Hippocampal formation (tissue), 2 donors: ENCODE measurements at regions not wholly inside any gene's neighbourhood (a gene's known extent, or its start where the extent isn't known, plus 50 kb on each side); places are given as distances from the start of the nearest gene placed in this dataset.
"Not testable (repeated sequence)": the region's sequence is repeated elsewhere in the genome, so short reads cannot be mapped to it uniquely, and the experiment has no call there.

Source experiments
- DNase-seq, 2 donors: peaks; one replicate each; lab custom pipeline; 2025; lab: John Stamatoyannopoulos, UW

- DNase-seq, result no peak
Observed at GRCh38 chr4:32689518-32689917, 1969.3 kb downstream of the PCDH7 start.

DNA sequence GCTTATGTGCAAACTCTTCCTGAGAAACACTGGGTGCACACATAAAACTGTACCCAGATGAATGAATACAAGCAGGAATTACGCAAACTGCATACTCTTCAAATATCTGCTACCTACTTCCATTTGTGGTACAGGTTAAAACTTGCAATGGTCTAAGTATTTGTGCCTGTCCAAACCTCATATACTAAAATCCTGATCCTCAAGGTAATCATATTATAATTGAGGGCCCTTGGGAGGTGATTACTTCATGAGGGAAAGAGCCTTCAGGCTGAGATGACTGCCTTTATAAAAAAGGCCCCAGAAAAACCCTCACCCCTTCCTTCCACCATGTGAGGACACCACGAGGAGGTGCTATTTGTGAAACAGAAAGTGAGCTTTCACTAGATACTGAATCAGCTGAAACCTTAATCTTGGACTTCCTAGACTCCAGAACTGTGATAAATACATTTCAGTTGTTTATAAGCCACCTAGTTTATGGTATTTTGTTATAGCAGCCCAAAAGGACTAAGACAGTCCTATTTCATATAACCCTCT lies 1977.2 kb downstream of the PCDH7 start:
- no peak for DNase-seq

- no peak for DNase-seq
Observed at GRCh38 chr4:32700838-32701237, 1980.7 kb downstream of the PCDH7 start.

GRCh38 chr4:32706893-32707292 lies 1986.7 kb downstream of the PCDH7 start:
- no peak for DNase-seq

DNA sequence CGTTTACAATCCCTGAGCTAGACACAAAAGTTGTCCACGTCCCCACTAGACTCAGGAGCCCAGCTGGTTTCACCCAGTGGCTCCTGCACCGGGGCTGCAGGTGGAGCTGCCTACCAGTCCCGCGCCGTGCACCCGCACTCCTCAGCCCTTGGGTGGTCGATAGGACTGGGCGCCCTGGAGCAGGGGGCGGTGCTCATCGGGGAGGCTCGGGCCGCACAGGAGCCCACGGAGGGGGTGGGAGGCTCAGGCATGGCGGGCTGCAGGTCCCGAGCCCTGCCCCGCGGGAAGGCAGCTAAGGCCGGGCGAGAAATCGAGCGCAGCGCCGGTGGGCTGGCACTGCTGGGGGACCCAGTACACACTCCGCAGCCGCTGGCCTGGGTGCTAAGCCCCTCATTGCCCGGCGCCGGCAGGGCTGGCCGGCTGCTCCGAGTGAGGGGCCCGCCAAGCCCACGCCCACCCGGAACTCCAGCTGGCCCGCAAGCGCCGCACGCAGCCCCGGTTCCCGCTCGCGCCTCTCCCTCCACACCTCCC lies 1996.0 kb downstream of the PCDH7 start:
- DNase-seq, result not testable (repeated sequence)

DNA sequence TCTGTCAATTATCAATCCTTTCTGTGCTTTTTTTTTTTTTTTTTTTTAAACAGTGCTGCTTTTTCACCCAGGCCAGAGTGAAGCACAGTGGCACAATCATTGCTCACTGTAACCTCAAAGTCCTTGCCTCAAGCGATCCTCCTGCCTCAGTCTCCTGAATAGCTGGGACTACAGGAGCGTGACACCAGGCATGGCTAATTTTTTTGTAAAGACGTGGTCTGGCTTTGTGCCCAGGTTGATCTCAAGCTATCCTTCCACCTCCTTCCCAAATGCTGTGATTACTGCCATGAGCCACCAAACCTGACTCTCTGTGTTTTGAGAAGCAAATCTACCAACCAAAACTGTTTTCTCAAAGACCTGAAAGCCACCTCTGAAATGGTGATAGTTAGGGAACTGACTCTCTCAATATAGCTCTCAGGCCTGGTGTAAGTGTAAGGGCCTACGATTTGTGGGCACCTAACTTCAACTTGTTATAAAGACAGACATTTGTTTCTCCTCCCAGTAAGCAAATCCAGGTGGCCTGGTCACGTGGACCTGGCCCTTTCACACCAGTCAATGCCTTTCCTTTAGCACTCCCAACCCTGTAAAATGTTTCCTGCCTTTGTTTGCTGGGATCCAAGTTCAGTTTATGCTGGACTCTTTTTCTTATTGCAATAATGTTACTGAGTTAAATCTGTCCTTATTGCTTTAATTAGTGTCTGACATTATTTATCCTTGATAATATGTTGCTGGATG lies 2015.9 kb downstream of the PCDH7 start:
- no peak for DNase-seq

- no peak for DNase-seq
Observed at GRCh38 chr4:32744211-32744610, 2024.0 kb downstream of the PCDH7 start.

GRCh38 chr4:32745351-32745750 lies 2025.2 kb downstream of the PCDH7 start:
- DNase-seq, result peak in 1 of 2 donors; percentile 27

DNA sequence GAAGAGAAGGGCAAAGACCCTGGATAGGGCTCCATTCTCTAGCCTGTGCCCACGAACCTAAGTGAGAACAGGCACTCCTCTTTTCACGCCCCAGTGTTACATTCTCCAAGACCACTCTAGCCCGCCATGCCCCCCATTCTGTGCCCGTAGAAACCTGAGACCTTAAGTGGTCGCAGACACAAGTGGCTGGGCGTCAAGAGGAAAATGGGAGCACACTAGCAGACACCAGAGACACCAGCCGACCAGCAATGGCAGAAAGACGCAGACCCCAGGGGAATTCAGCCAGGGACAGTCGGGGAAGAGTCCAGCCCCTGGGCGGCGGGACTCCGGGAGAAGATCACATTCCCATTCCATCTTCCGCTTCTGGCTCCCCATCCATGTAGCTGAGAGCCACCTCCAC lies 2027.9 kb downstream of the PCDH7 start:
- no peak for DNase-seq

DNA sequence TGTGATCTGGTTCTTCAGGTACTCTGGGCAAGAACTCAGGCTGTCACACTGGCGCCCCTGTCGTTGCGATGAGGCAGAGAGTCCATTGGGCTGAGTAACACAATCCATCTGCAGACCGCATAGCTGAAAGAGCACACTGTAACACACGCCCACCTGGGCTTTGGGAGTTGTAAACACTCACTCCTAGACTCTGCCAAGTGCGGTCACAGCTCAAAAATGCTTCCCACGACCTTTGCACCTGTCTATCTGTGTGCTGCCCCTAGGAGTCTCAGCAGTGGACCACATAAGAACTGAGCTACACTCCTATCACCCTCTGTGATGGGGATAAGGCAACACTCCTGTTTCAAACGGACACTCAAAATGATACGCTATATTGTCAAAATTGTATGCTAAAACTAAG lies 2028.3 kb downstream of the PCDH7 start:
- no peak for DNase-seq

GRCh38 chr4:32752962-32753361 lies 2032.8 kb downstream of the PCDH7 start:
- no peak for DNase-seq

DNA sequence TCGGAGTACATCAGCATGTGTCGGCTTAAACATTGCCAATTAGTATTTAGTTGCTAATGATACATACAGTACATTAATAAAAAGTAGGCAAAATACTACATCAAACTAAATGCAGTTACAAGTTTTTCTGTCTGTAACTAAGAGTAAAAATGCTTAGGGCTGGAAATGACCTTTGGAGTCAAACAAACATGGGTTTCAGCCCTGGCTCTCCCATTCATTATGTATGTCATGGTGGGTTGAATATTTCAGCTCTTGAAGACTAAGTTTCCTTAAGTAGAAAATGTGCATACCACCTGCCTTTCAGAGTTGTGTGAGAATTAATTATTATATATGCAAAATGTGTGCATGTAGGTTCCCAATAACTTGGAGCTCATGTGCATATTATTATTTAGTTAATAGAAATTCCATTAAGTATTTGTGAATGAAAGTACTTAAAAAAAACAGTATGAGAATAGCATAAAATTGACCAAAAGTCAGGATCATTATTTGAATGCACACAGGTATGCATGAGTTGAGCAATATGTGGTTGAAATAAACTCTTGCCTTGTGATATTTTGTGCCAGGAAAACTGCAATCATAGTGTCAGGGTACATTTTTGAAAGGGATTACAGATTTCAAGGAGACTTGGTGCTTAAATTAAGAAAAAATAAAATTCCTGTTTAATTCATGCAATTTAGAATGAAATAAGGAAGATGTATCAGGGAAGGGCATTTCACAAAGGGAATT lies 2048.7 kb downstream of the PCDH7 start:
- DNase-seq, result no peak

GRCh38 chr4:32771491-32771890 lies 2051.3 kb downstream of the PCDH7 start:
- no peak for DNase-seq

DNA sequence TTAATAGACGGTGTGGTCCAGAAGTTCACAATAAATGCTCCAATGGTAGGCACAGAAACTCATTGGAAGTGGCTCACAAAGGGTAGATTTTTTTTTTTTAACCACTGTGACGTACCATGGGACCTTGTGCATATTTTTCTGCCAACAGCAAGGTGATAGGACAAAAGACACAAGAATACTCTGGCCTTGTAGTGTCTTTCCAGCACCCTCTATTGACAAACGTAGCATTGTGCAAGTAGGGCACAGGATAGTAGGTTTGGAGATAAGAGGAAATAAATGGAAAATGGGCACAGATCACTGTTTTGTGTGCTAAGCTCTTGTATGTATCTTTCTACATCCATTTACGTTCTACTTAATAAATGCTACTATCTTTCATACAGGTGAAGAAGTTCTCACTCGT lies 2054.9 kb downstream of the PCDH7 start:
- peak in 1 of 2 donors; percentile 19 for DNase-seq

- no peak for DNase-seq
Observed at GRCh38 chr4:32776435-32777203, 2056.4 kb downstream of the PCDH7 start.

DNA sequence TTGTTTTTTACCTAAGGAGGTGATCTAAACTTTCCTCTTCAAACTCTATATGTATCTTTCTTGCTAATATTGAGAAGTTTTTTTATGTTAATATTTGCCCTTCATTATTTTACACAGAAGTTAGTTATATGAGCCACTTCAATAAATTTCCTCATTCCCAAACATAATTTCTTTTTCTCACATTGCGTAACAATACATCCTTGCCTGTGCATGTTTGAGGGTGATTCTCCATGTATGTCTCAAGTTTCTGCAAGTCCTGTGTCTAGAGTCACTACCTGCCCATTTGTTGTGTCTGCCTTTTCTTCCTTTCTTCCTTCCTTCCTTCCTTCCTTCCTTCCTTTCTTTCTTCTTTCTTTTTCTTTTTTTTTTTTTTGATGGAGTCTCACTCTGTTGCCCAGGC lies 2057.9 kb downstream of the PCDH7 start:
- DNase-seq, result no peak

DNA sequence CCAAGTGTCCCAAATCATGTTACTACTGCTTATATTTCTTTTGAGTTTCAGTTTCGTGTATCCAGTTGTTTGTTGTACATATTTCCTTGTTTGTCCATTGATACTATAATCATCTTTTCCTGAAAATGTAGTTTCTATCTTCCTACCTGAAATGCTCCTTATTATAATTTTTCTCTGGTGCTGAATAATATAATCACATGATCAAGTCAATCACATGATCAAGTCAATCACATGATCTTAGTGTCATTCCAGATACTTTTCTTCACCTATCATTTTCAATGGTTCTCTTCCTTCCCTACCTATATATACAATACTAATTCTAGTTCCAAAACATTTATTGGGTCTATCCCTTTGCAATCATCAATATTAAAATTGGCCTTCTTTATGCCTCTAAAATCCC lies 2058.8 kb downstream of the PCDH7 start:
- no peak for DNase-seq

DNA sequence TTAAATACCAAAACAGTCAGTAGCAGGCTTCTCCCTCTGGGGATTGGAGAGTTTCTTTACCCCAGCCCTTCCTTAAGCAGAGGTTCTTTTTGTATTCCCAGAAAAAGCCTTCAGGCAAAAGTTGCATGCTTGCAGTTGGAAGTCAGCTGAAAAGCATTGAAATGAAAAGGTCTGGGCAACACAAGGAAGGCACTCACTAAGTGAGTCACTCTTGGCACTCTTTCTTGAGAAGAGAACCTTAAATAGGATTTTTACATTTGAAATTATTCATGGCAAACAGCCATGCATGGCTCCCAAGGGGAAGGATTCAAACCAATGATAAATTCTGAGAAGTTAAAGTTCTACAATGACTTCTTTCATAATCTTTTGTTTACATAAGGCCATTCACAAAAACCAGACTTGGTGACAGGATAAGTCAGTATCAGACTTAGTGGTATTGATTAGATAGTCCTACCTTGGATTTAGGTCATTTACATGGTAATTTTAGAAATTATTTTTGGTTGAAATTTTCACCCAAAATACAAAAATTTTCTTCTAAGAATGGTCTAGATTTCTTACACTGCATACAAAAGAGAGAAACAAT lies 2068.9 kb downstream of the PCDH7 start:
- peak in 1 of 2 donors; percentile 6 for DNase-seq

GRCh38 chr4:32790803-32791202 lies 2070.6 kb downstream of the PCDH7 start:
- DNase-seq, result no peak

DNA sequence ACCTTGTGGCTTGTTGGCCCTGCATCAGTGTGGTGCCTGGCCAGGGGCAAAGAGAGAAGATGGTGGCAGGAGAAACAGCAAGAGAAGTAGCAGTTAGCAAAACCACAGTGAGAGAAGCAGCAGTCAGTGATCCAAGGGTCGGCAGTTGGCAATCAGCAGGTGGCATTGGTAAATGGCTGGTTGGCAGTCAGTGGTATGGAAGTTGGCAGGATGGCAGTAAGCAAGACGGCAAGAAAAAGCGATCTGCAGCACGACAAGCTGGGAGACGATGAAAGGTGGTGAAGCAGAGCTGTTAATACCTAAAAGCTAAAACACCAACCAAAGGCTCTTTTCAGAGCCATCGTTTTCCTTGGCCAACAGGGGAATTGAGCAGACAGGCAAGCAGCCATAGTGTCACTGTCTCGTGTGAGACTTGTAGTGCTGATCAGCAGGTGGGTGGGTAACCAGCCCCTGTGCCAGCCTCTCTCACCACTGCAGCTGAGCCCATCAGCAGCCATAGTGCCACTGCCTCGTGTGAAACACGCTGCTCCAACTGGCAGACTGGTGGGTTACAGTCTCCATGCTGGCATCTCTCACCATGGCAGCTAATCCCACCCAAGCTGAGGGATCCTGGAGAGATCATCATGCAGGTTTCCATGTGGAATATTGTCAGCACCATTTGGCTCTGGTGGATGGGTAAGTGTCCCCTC lies 2078.4 kb downstream of the PCDH7 start:
- no peak for DNase-seq

GRCh38 chr4:32824336-32824735 lies 2104.2 kb downstream of the PCDH7 start:
- no peak for DNase-seq
